ENCODE measurements at regions not wholly inside any gene's neighbourhood (a gene's known extent, or its start where the extent isn't known, plus 50 kb on each side); places are given as distances from the start of the nearest gene placed in this dataset.

- Histone ChIP-seq H3K27ac (ENCODE audit: low read length) (no peak overlapping the region), H3K36me3 (ENCODE audit: control insufficient read depth, insufficient read depth, low read length) (no peaks in the 10 kb centered on the region), H3K9me3 (ENCODE audit: control insufficient read depth, insufficient read depth, low read depth, low read length) (no peaks in the 10 kb centered on the region), H3K4me1 (ENCODE audit: control insufficient read depth, insufficient read depth, low read length) (no peaks in the 10 kb centered on the region), H3K27me3 (ENCODE audit: control insufficient read depth, insufficient read depth, low read length) (no peaks in the 10 kb centered on the region), H3K4me3 (ENCODE audit: low read depth in 2 of 2, low read length in 2 of 2) (no peak overlapping the region)
- no peak for TF ChIP-seq CTCF (IDR thresholded peaks at IDR 0.05)
- no peak for TF ChIP-seq TCF7L2 (IDR thresholded peaks at IDR 0.05; ENCODE audit: low read depth, low read length)
- TF ChIP-seq SIN3A (IDR thresholded peaks at IDR 0.05; ENCODE audit: borderline replicate concordance, insufficient read depth, low read depth, low read length) = no peak
- no peak for TF ChIP-seq POLR2AphosphoS5 (IDR thresholded peaks at IDR 0.05; ENCODE audit: low read depth, low read length)
- TF ChIP-seq REST (IDR thresholded peaks at IDR 0.05; ENCODE audit: insufficient read depth in 1 of 2, low read depth in 2 of 2, low read length in 1 of 2) = no peak
- ATAC-seq (no peak), DNase-seq (ENCODE audit: low read depth, low spot score) (no peak)
- POLR2A ChIA-PET = no interaction called here
- in situ Hi-C loops (cut with HindIII; ENCODE audit: low pct_unique_long_range_greater_than_20kb, low sequenced_read_pairs) (no loop called here), intact Hi-C loops (cut with micrococcal nuclease; ENCODE audit: unreplicated experiment) (no loop called here)
- CTCF ChIA-PET = no interaction called here
- BruUV-seq (replicated peaks) = no TSS peak
Measured at GRCh38 chr14:44300916-44301315, 206.2 kb downstream of the FSCB start.

- ChIA-PET POLR2A (no interaction called here), CTCF (no interaction called here)
- Histone ChIP-seq H3K27ac (ENCODE audit: low read length) (no peak overlapping the region), H3K9me3 (ENCODE audit: control insufficient read depth, insufficient read depth, low read depth, low read length) (no peaks in the 10 kb centered on the region), H3K4me3 (ENCODE audit: low read depth in 2 of 2, low read length in 2 of 2) (no peak overlapping the region), H3K4me1 (ENCODE audit: control insufficient read depth, insufficient read depth, low read length) (no peaks in the 10 kb centered on the region), H3K27me3 (ENCODE audit: control insufficient read depth, insufficient read depth, low read length) (no peaks in the 10 kb centered on the region), H3K36me3 (ENCODE audit: control insufficient read depth, insufficient read depth, low read length) (no peaks in the 10 kb centered on the region)
- ATAC-seq (no peak), DNase-seq (ENCODE audit: low read depth, low spot score) (no peak)
- in situ Hi-C loops (cut with HindIII; ENCODE audit: low pct_unique_long_range_greater_than_20kb, low sequenced_read_pairs) = no loop called here
- no TSS peak for BruUV-seq (replicated peaks)
- intact Hi-C loops (cut with micrococcal nuclease; ENCODE audit: unreplicated experiment) = no loop called here
- TF ChIP-seq SIN3A (IDR thresholded peaks at IDR 0.05; ENCODE audit: borderline replicate concordance, insufficient read depth, low read depth, low read length) (no peak), CTCF (IDR thresholded peaks at IDR 0.05) (no peak), TCF7L2 (IDR thresholded peaks at IDR 0.05; ENCODE audit: low read depth, low read length) (no peak), REST (IDR thresholded peaks at IDR 0.05; ENCODE audit: insufficient read depth in 1 of 2, low read depth in 2 of 2, low read length in 1 of 2) (no peak), POLR2AphosphoS5 (IDR thresholded peaks at IDR 0.05; ENCODE audit: low read depth, low read length) (no peak)
Measured at GRCh38 chr14:44297437-44297836, 209.6 kb downstream of the FSCB start.

Data from Panc1 (cell line).